KMS-11 (cell line): ENCODE measurements at regions not wholly inside any gene's neighbourhood (a gene's known extent, or its start where the extent isn't known, plus 50 kb on each side); places are given as distances from the start of the nearest gene placed in this dataset.
A peak's percentile ranks its signal among the peaks of the same experiment; 100 is the strongest.

Experiments
- H2AFZ ChIP-seq: fragments of 200-600 bp; sonication (generic); 2 replicates; pipeline ENCODE4 v1.6.1; 2016; ENCODE audit warnings: antibody characterized with exemption, mixed run types, low read depth
- H3K27ac ChIP-seq: fragments of 200-600 bp; sonication (generic); 2 replicates; pipeline ENCODE4 v1.6.1; 2016; ENCODE audit warnings: mild to moderate bottlenecking, mixed run types
- H3K27me3 ChIP-seq: fragments of 200-600 bp; sonication (generic); 2 replicates; pipeline ENCODE4 v1.6.1; 2017; ENCODE audit warnings: mild to moderate bottlenecking, low read depth, mixed run types, moderate library complexity; ENCODE audit not compliant: insufficient read depth
- H3K36me3 ChIP-seq: fragments of 200-600 bp; sonication (generic); 2 replicates; pipeline ENCODE4 v1.6.1; 2017; ENCODE audit warnings: mild to moderate bottlenecking, mixed run types; ENCODE audit not compliant: insufficient read depth
- H3K4me1 ChIP-seq: fragments of 200-600 bp; sonication (generic); 2 replicates; pipeline ENCODE4 v1.6.1; 2016; ENCODE audit warnings: mild to moderate bottlenecking, low read depth, mixed run types; ENCODE audit not compliant: poor library complexity, severe bottlenecking
- H3K4me2 ChIP-seq: fragments of 200-600 bp; sonication (generic); 2 replicates; pipeline ENCODE4 v1.7.0; 2016; ENCODE audit warnings: mild to moderate bottlenecking, mixed run types
- H3K4me3 ChIP-seq: fragments of 200-600 bp; sonication (generic); IDR thresholded peaks from 2 replicates; pipeline ENCODE4 v1.6.1; 2017; ENCODE audit warnings: low read depth, low read length, mixed read lengths; ENCODE audit not compliant: insufficient read depth
- H3K79me2 ChIP-seq: fragments of 200-600 bp; sonication (generic); 2 replicates; pipeline ENCODE4 v1.6.1; 2016; ENCODE audit warnings: low read depth, mixed run types; ENCODE audit not compliant: insufficient read depth
- H3K9ac ChIP-seq: fragments of 200-600 bp; sonication (generic); 2 replicates; pipeline ENCODE4 v1.6.1; 2016; ENCODE audit warnings: mild to moderate bottlenecking, mixed run types
- H4K20me1 ChIP-seq: fragments of 200-600 bp; sonication (generic); 2 replicates; pipeline ENCODE4 v1.6.1; 2016; ENCODE audit warnings: mild to moderate bottlenecking, mixed run types; ENCODE audit not compliant: insufficient read depth
- TF ChIP-seq, protein P1 (sequence below): fragments of 200-600 bp; sonication (generic); conservative IDR thresholded peaks from 2 replicates; pipeline ENCODE4 v1.6.1; 2017; ENCODE audit warnings: low read depth, mild to moderate bottlenecking, antibody characterized with exemption, low read length, moderate library complexity, mixed read lengths

DNA sequence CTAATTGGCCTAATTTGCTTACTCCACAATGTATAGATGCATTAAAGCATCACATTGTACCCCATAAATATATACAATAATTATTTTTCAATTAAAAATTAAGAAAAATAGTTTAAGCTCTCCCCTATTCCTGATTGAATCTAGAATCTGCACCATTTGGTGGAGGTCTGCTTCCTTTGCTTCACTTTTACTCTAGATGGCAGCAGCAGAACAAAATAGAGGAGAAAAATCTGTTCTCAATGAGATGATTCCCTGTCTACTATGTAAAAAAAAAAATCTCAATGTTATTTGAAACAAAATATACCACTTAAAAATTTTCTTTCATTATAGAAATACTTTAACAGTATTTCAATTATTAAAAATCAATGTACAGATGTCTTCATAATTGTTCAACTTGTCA lies 109.6 kb upstream of the FXR1 start:
- H2AFZ ChIP-seq, result no peak overlapping the region
- no peak overlapping the region for H3K9ac ChIP-seq
- peaks cover 4% of the 10 kb centered on the region for H3K4me1 ChIP-seq
- no peaks in the 10 kb centered on the region for H3K36me3 ChIP-seq
- TF ChIP-seq, protein P1, sequence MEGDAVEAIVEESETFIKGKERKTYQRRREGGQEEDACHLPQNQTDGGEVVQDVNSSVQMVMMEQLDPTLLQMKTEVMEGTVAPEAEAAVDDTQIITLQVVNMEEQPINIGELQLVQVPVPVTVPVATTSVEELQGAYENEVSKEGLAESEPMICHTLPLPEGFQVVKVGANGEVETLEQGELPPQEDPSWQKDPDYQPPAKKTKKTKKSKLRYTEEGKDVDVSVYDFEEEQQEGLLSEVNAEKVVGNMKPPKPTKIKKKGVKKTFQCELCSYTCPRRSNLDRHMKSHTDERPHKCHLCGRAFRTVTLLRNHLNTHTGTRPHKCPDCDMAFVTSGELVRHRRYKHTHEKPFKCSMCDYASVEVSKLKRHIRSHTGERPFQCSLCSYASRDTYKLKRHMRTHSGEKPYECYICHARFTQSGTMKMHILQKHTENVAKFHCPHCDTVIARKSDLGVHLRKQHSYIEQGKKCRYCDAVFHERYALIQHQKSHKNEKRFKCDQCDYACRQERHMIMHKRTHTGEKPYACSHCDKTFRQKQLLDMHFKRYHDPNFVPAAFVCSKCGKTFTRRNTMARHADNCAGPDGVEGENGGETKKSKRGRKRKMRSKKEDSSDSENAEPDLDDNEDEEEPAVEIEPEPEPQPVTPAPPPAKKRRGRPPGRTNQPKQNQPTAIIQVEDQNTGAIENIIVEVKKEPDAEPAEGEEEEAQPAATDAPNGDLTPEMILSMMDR, result no peak; the same call in 1 of the 2 replicates
- H3K4me2 ChIP-seq, result no peak overlapping the region
- H3K79me2 ChIP-seq, result no peaks in the 10 kb centered on the region
- no peak overlapping the region for H3K27ac ChIP-seq
- H3K4me3 ChIP-seq, result no peak overlapping the region
- H4K20me1 ChIP-seq, result no peaks in the 10 kb centered on the region; the same call in 1 of the 2 replicates
- H3K27me3 ChIP-seq, result no peaks in the 10 kb centered on the region

DNA sequence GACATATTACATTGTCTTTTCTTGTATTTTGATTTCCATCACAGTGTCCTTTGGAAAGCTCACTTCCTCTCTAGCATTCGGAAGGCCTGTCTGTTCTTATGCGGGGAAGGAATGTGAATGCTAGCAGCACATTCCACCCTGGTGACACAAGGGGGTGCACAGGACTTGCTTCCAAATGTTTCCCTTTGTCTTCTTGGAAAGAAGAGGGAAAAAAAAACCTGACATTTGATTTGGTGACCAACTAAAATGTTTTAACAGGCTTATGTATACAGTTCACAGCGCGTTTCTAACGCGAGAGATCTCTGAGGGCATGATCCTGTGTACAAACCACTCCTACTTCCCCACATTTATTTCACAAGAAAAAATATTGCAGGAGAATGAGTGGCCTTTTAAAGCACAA lies 107.6 kb upstream of the FXR1 start:
- TF ChIP-seq, protein P1, result no peak

DNA sequence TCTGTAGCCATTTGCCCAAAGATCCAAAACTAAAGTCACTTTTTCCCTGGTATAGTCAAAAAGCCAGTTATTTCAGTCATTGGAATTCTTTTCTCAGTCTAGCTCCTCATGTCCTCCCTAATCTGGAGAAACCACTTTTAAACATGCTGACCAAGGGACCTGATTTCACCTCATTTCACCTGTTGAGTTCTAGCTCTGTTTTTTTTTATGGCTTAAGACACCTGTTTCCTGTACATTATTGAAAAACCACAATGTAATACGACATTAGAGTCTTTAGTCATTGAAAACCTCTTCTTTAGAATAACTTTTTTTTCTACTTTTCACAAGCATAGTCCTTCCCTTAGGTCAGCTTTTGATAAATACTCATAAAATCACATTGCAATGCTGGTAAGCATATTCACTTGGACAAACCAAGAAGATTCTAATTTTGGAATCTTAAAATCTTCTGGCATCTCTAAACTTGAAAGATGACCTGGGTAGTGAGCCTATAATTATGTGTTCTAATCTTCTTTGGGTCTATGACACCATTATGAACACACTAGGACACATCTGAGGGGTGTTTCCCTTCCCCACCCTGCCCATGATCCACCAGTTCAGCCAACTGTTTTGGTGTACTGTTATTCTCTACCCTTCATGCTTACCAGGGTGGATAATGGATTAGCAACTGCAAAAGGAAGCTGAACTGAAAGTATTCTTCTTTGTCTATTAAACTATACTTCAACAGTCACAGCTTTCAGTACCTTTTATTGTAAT lies 103.5 kb upstream of the FXR1 start:
- H3K9ac ChIP-seq, result no peak overlapping the region
- peak overlapping the region; percentile 56 for H3K4me2 ChIP-seq
- peak overlapping the region; percentile 30 for H3K27ac ChIP-seq

More for the DNA sequence above, 107.6 kb upstream of the FXR1 start:
- Histone ChIP-seq H3K36me3 (no peaks in the 10 kb centered on the region), H3K4me3 (no peak overlapping the region), H3K27me3 (no peaks in the 10 kb centered on the region), H4K20me1 (no peaks in the 10 kb centered on the region; the same call in 1 of the 2 replicates), H3K79me2 (no peaks in the 10 kb centered on the region), H3K4me1 (peaks cover 25% of the 10 kb centered on the region), H2AFZ (no peak overlapping the region), H3K9ac (no peak overlapping the region), H3K4me2 (no peak overlapping the region), H3K27ac (no peak overlapping the region)

DNA sequence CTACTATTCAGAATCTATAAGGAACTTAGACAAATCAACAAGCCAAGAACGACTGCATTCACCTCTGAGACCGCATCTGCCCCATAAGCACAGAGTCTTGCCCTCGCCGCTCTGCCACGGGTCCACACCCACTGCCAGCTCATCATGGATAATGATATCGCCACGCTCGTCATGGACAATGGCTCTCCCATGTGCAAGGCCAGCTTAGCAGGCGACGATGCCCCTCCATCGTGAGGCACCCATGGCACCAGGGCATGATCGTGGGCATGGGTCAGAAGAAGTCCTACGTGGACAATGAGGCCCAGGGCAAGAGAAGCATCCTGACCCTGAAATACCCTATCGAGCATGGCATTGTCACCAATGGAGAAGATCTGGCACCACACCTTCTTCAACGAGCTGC lies 92.1 kb upstream of the FXR1 start:
- Histone ChIP-seq H3K4me2 (no peak overlapping the region), H3K4me1 (no peaks in the 10 kb centered on the region), H3K27me3 (no peaks in the 10 kb centered on the region), H3K36me3 (no peaks in the 10 kb centered on the region), H3K27ac (no peak overlapping the region), H4K20me1 (no peaks in the 10 kb centered on the region), H3K79me2 (no peaks in the 10 kb centered on the region), H3K9ac (no peak overlapping the region), H3K4me3 (no peak overlapping the region), H2AFZ (no peak overlapping the region)
- TF ChIP-seq, protein P1, result no peak

More for the DNA sequence above, 103.5 kb upstream of the FXR1 start:
- Histone ChIP-seq H3K79me2 (no peaks in the 10 kb centered on the region), H4K20me1 (no peaks in the 10 kb centered on the region; the same call in 1 of the 2 replicates), H3K4me3 (no peak overlapping the region), H3K27me3 (no peaks in the 10 kb centered on the region), H2AFZ (peak overlapping the region; percentile 21; the same call in 1 of the 2 replicates), H3K4me1 (peaks cover 27% of the 10 kb centered on the region), H3K36me3 (no peaks in the 10 kb centered on the region)
- TF ChIP-seq, protein P1, result no peak
